GM23338 (cell line): ENCODE measurements at regions not wholly inside any gene's neighbourhood (a gene's known extent, or its start where the extent isn't known, plus 50 kb on each side); places are given as distances from the start of the nearest gene placed in this dataset.

Source experiments
- ATAC-seq: fragments of 200-7000 bp; cut with Tn5 transposase; 3 replicates; pipeline ENCODE4 v1.9.1; 2020
- DNase-seq: peaks from one replicate; pipeline ENCODE4 v3.0.0-alpha.2; 2015; ENCODE audit warnings: low spot score
- H2AFZ ChIP-seq: fragments of 200-600 bp; sonication (generic); 2 replicates; pipeline ENCODE4 v1.8.0; 2016; ENCODE audit warnings: antibody characterized with exemption, mild to moderate bottlenecking, moderate library complexity
- H3F3A ChIP-seq: fragments of 200-600 bp; sonication (generic); replicated peaks from 2 replicates; pipeline ENCODE4 v1.8.0; 2017; ENCODE audit warnings: antibody characterized with exemption, mixed run types, low read depth
- H3K27ac ChIP-seq: fragments of 200-600 bp; sonication (generic); 2 replicates; pipeline ENCODE4 v1.6.1; 2016; ENCODE audit warnings: low read depth
- H3K27me3 ChIP-seq: fragments of 200-600 bp; sonication (generic); 2 replicates; pipeline ENCODE4 v1.8.0; 2016; ENCODE audit warnings: mild to moderate bottlenecking, mixed run types, moderate library complexity; ENCODE audit not compliant: insufficient read depth
- H3K36me3 ChIP-seq: fragments of 200-600 bp; sonication (generic); 2 replicates; pipeline ENCODE4 v1.8.0; 2016; ENCODE audit warnings: mild to moderate bottlenecking; ENCODE audit not compliant: insufficient read depth
- H3K4me1 ChIP-seq: fragments of 200-600 bp; sonication (generic); 2 replicates; pipeline ENCODE4 v1.8.0; 2016; ENCODE audit warnings: mild to moderate bottlenecking, moderate library complexity; ENCODE audit not compliant: insufficient read depth
- H3K4me2 ChIP-seq: fragments of 200-600 bp; sonication (generic); 2 replicates; pipeline ENCODE4 v1.7.1; 2017; ENCODE audit warnings: mixed run types
- H3K4me3 ChIP-seq: fragments of 200-600 bp; sonication (generic); 2 replicates; pipeline ENCODE4 v1.6.1; 2016; ENCODE audit warnings: mixed run types
- H3K79me2 ChIP-seq: fragments of 200-600 bp; sonication (generic); replicated peaks from 2 replicates; pipeline ENCODE4 v1.8.0; 2017; ENCODE audit warnings: mild to moderate bottlenecking; ENCODE audit not compliant: insufficient read depth
- H3K9me2 ChIP-seq: fragments of 200-600 bp; sonication (generic); 2 replicates; pipeline ENCODE4 v1.8.0; 2017; ENCODE audit not compliant: insufficient read depth
- H4K20me1 ChIP-seq: fragments of 200-600 bp; sonication (generic); replicated peaks from 2 replicates; pipeline ENCODE4 v1.8.0; 2017; ENCODE audit warnings: mild to moderate bottlenecking; ENCODE audit not compliant: insufficient read depth
- H3K27ac Mint-ChIP-seq: 2 replicates; pipeline ENCODE4 v1.8.0; 2020; ENCODE audit warnings: inconsistent platforms, mild to moderate bottlenecking, moderate library complexity, mixed read lengths
- H3K27me3 Mint-ChIP-seq: 3 replicates; pipeline ENCODE4 v1.8.0; 2022; ENCODE audit warnings: low read depth, mild to moderate bottlenecking, moderate library complexity, mixed read lengths, inconsistent platforms; ENCODE audit not compliant: insufficient read depth, poor library complexity
- H3K36me3 Mint-ChIP-seq: 3 replicates; pipeline ENCODE4 v1.8.0; 2021; ENCODE audit warnings: low read depth, mild to moderate bottlenecking, inconsistent platforms, moderate library complexity, mixed read lengths
- H3K4me1 Mint-ChIP-seq: 3 replicates; pipeline ENCODE4 v1.8.0; 2020; ENCODE audit warnings: mild to moderate bottlenecking, inconsistent platforms, mixed read lengths
- H3K4me3 Mint-ChIP-seq: 3 replicates; pipeline ENCODE4 v1.8.0; 2021; ENCODE audit warnings: moderate library complexity, mild to moderate bottlenecking, inconsistent platforms, mixed read lengths
- H3K9me3 Mint-ChIP-seq: 3 replicates; pipeline ENCODE4 v1.8.0; 2020; ENCODE audit warnings: moderate library complexity, mild to moderate bottlenecking, inconsistent platforms, mixed read lengths
- CREB1 ChIP-seq: fragments of 250-450 bp; sonication (Bioruptor Pico); IDR thresholded peaks from 2 replicates; pipeline ENCODE4 v1.5.0; 2020; ENCODE audit warnings: low read depth, mild to moderate bottlenecking, moderate library complexity
- NANOG ChIP-seq: IDR thresholded peaks from 2 replicates; pipeline ENCODE4 v1.6.1; 2016; ENCODE audit warnings: antibody characterized with exemption, borderline replicate concordance
- POLR2AphosphoS5 ChIP-seq: IDR thresholded peaks from 2 replicates; pipeline ENCODE4 v1.6.1; 2016; ENCODE audit warnings: antibody characterized with exemption, low read depth
- STAT1 ChIP-seq: IDR thresholded peaks from one replicate; pipeline ENCODE4 v1.6.1; 2016; ENCODE audit warnings: antibody characterized with exemption; ENCODE audit not compliant: unreplicated experiment
- ZNF114 ChIP-seq: fragments of 250-450 bp; sonication (Bioruptor Pico); IDR thresholded peaks from 2 replicates; pipeline ENCODE4 v1.5.0; 2020; ENCODE audit warnings: mild to moderate bottlenecking, moderate library complexity
- ZNF331 ChIP-seq: fragments of 250-450 bp; sonication (Bioruptor Pico); IDR thresholded peaks from 2 replicates; pipeline ENCODE4 v1.5.0; 2020; ENCODE audit warnings: low read depth, mild to moderate bottlenecking, moderate library complexity
- TF ChIP-seq, protein P1 (sequence below): fragments of 250-450 bp; sonication (Bioruptor Pico); IDR thresholded peaks from 2 replicates; pipeline ENCODE4 v1.5.0; 2020; ENCODE audit warnings: mild to moderate bottlenecking, moderate library complexity
- TF ChIP-seq, protein P2 (sequence below): IDR thresholded peaks from 2 replicates; pipeline ENCODE4 v1.6.1; 2016; ENCODE audit warnings: antibody characterized with exemption

DNA sequence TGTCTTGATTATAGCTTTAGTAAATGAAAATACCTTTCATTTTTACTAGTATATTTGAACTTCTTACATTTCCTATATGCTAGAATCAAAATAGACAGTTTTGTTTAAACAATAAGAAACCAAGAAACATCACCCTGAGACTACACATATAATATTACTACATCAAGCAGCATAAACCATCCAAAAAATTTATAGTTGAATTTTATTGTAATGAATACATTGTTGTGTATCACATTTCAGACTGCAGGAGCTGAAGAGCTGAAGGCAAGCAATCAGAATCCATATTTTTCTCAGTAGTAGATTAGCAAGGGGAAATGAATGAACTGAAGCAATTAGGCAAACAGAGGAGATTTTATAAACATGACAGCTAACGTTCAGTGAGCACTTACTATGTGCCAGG, 379.2 kb downstream of the BTG1 start (continued):
- TF ChIP-seq, protein P1, sequence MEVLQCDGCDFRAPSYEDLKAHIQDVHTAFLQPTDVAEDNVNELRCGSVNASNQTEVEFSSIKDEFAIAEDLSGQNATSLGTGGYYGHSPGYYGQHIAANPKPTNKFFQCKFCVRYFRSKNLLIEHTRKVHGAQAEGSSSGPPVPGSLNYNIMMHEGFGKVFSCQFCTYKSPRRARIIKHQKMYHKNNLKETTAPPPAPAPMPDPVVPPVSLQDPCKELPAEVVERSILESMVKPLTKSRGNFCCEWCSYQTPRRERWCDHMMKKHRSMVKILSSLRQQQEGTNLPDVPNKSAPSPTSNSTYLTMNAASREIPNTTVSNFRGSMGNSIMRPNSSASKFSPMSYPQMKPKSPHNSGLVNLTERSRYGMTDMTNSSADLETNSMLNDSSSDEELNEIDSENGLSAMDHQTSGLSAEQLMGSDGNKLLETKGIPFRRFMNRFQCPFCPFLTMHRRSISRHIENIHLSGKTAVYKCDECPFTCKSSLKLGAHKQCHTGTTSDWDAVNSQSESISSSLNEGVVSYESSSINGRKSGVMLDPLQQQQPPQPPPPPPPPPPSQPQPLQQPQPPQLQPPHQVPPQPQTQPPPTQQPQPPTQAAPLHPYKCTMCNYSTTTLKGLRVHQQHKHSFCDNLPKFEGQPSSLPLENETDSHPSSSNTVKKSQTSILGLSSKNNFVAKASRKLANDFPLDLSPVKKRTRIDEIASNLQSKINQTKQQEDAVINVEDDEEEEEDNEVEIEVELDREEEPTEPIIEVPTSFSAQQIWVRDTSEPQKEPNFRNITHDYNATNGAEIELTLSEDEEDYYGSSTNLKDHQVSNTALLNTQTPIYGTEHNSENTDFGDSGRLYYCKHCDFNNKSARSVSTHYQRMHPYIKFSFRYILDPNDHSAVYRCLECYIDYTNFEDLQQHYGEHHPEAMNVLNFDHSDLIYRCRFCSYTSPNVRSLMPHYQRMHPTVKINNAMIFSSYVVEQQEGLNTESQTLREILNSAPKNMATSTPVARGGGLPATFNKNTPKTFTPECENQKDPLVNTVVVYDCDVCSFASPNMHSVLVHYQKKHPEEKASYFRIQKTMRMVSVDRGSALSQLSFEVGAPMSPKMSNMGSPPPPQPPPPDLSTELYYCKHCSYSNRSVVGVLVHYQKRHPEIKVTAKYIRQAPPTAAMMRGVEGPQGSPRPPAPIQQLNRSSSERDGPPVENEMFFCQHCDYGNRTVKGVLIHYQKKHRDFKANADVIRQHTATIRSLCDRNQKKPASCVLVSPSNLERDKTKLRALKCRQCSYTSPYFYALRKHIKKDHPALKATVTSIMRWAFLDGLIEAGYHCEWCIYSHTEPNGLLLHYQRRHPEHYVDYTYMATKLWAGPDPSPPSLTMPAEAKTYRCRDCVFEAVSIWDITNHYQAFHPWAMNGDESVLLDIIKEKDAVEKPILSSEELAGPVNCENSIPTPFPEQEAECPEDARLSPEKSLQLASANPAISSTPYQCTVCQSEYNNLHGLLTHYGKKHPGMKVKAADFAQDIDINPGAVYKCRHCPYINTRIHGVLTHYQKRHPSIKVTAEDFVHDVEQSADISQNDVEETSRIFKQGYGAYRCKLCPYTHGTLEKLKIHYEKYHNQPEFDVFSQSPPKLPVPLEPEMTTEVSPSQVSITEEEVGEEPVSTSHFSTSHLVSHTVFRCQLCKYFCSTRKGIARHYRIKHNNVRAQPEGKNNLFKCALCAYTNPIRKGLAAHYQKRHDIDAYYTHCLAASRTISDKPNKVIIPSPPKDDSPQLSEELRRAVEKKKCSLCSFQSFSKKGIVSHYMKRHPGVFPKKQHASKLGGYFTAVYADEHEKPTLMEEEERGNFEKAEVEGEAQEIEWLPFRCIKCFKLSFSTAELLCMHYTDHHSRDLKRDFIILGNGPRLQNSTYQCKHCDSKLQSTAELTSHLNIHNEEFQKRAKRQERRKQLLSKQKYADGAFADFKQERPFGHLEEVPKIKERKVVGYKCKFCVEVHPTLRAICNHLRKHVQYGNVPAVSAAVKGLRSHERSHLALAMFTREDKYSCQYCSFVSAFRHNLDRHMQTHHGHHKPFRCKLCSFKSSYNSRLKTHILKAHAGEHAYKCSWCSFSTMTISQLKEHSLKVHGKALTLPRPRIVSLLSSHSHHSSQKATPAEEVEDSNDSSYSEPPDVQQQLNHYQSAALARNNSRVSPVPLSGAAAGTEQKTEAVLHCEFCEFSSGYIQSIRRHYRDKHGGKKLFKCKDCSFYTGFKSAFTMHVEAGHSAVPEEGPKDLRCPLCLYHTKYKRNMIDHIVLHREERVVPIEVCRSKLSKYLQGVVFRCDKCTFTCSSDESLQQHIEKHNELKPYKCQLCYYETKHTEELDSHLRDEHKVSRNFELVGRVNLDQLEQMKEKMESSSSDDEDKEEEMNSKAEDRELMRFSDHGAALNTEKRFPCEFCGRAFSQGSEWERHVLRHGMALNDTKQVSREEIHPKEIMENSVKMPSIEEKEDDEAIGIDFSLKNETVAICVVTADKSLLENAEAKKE (CRISPR knock-in tag), result no peak
- no peak for TF ChIP-seq POLR2AphosphoS5
- TF ChIP-seq CREB1 (CRISPR knock-in tag), result no peak
- TF ChIP-seq STAT1, result no peak
- TF ChIP-seq ZNF114 (CRISPR knock-in tag), result no peak
- TF ChIP-seq NANOG, result no peak
- TF ChIP-seq, protein P2, sequence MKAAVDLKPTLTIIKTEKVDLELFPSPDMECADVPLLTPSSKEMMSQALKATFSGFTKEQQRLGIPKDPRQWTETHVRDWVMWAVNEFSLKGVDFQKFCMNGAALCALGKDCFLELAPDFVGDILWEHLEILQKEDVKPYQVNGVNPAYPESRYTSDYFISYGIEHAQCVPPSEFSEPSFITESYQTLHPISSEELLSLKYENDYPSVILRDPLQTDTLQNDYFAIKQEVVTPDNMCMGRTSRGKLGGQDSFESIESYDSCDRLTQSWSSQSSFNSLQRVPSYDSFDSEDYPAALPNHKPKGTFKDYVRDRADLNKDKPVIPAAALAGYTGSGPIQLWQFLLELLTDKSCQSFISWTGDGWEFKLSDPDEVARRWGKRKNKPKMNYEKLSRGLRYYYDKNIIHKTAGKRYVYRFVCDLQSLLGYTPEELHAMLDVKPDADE, result no peak

DNA sequence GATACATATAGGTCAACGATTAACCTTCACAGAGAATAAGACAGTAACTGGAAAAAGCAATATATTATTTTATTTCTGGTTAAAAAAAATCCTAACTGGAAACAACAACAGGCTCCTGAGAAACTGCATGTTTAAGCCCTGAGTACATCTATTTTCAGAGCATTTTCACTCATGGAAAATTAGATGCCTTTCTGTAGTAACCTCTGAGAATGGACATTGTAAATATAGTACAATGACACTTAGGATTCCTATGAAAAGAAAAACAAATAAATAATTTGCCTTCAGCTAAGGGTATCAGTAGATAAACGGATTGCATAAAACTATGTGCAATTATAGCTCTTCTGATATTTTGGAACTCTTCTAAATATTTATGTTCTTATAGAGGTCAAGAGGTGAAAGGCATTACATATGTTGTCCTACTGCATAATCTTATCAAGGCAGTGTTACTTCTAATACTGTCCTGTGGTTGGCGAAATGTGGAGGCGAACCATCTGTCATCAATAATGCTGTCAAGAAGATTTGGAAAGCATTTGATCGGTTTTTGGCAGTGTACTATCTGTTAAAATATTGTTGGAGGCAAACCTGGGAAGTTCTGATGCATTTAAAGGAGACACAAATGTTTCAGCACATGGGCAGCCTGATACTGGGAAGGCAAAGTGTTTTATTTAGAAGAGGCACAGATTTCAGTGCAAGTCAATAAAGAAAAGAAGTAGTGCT, 381.8 kb downstream of the BTG1 start:
- Histone ChIP-seq H3K79me2 (no peaks in the 10 kb centered on the region), H3K27me3 (no peaks in the 10 kb centered on the region), H3K4me1 (no peaks in the 10 kb centered on the region), H3K4me2 (no peak overlapping the region), H3K9me2 (no peaks in the 10 kb centered on the region), H3K36me3 (no peaks in the 10 kb centered on the region), H3K4me3 (no peak overlapping the region), H3K27ac (no peak overlapping the region), H3F3A (no peaks in the 10 kb centered on the region), H4K20me1 (no peaks in the 10 kb centered on the region), H2AFZ (no peak overlapping the region)
- DNase-seq (no peak), ATAC-seq (no peak)
- Mint-ChIP-seq H3K9me3 (peaks cover 9% of the 10 kb centered on the region; the same call in 2 of the 3 replicates), H3K27ac (no peak overlapping the region), H3K4me1 (no peaks in the 10 kb centered on the region), H3K4me3 (no peak overlapping the region), H3K36me3 (peaks cover 3% of the 10 kb centered on the region; the same call in 1 of the 3 replicates), H3K27me3 (no peaks in the 10 kb centered on the region)
- no peak for TF ChIP-seq ZNF331 (CRISPR knock-in tag)
